Esophagus squamous epithelium (tissue), 5 donors: ENCODE measurements at regions not wholly inside any gene's neighbourhood (a gene's known extent, or its start where the extent isn't known, plus 50 kb on each side); places are given as distances from the start of the nearest gene placed in this dataset.

Experiments used
- DNase-seq: peaks from one replicate; lab custom pipeline; 2025; lab: John Stamatoyannopoulos, UW
- H3K27ac ChIP-seq, 4 donors: fragments of 200-600 bp; sonication (generic); one replicate each; pipeline ENCODE4 v1.5.1; 2016 to 2019; ENCODE audit warnings: mild to moderate bottlenecking in 1 of 4
- H3K27me3 ChIP-seq, 4 donors: fragments of 200-600 bp; sonication (generic); 1 replicate in 3 of 4; 2 replicates in 1 of 4; pipeline versions ENCODE4 v1.5.1 to v1.6.0; 2017 to 2021; ENCODE audit warnings: antibody characterized with exemption in 1 of 4
- H3K36me3 ChIP-seq, 3 donors: fragments of 200-600 bp; sonication (generic); one replicate each; pipeline ENCODE4 v1.5.1; 2016 to 2019
- H3K4me1 ChIP-seq, 3 donors: fragments of 200-600 bp; sonication (generic); one replicate each; pipeline ENCODE4 v1.5.1; 2017 to 2019
- H3K4me3 ChIP-seq, 4 donors: fragments of 200-600 bp; sonication (generic); 1 replicate in 3 of 4; 2 replicates in 1 of 4; pipeline ENCODE4 v1.5.1; 2016 to 2019; ENCODE audit warnings: mild to moderate bottlenecking in 2 of 4, moderate library complexity in 1 of 4
- H3K9me3 ChIP-seq, 3 donors: fragments of 200-600 bp; sonication (generic); one replicate each; pipeline ENCODE4 v1.5.1; 2016 to 2019
- CTCF ChIP-seq, 6 experiments: fragments of 450-650 bp in 4 of 6; fragments of 200-600 bp in 2 of 6; sonication (generic) in 2 of 6; IDR thresholded peaks; one replicate each; pipeline ENCODE4 v1.5.1; 2016 to 2019; ENCODE audit warnings: antibody characterized with exemption in 6 of 6, mild to moderate bottlenecking in 4 of 6, moderate library complexity in 4 of 6
- POLR2A ChIP-seq, 4 donors: fragments of 450-650 bp; IDR thresholded peaks; one replicate each; pipeline ENCODE4 v1.6.1; 2017; ENCODE audit warnings: antibody characterized with exemption in 4 of 4, mild to moderate bottlenecking in 4 of 4, moderate library complexity in 3 of 4
- WGBS, 2 donors: methylation state at CpG; one replicate each; pipeline ENCODE4 v1.1.5; 2018; 5-methylcytosine and 5-hydroxymethylcytosine counted together
- intact Hi-C: fragments of 100-400 bp; cut with DNase I; formaldehyde crosslinking; loops from one replicate; pipeline ENCODE4 v1.15.0; 2022
- donor health status: DM: yes; HTN: yes; CAD: no.

- WGBS, 2 donors: 67 to 82% methylated on average over 6 to 15 of the region's 16 CpGs
- no peak for TF ChIP-seq POLR2A (IDR thresholded peaks at IDR 0.05)
- TF ChIP-seq CTCF (IDR thresholded peaks at IDR 0.05): no peak
- Histone ChIP-seq H3K27ac (no peak overlapping the region), H3K36me3 (no peaks in the 10 kb centered on the region), H3K9me3 (no peaks in the 10 kb centered on the region), H3K4me1 (no peaks in the 10 kb centered on the region), H3K4me3 (no peak overlapping the region), H3K27me3 (no peaks in the 10 kb centered on the region)
- no peak for DNase-seq
- intact Hi-C loops: no loop called here
Observed at GRCh38 chr2:104704496-104705245, 149.2 kb upstream of the POU3F3 start.

DNA sequence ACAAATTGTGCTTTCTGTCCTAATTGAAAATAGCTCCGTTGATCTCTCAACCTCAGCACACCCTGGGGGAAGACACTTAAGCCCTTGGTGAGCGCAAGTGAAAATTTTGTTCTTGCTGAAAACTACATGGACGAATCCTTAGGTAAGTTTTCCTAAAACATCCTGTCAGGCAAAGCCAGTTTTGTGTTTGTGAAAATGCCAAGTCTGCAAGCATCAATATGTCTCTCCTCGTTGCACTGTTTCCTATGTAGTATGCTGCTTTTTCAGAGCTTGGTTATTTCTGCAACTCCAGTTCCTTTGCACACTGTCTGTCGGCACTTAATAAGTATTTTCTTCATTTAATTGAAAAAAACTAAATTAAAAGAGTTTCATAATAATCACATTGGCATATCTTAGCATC, 146.9 kb upstream of the POU3F3 start:
- no peak overlapping the region for H3K4me3 ChIP-seq
- WGBS, 2 donors: 61 to 69% methylated on average over 5 of the region's 5 CpGs
- H3K27ac ChIP-seq: no peak overlapping the region
- intact Hi-C loops: no loop called here
- H3K27me3 ChIP-seq: no peaks in the 10 kb centered on the region
- no peaks in the 10 kb centered on the region for H3K9me3 ChIP-seq
- DNase-seq: no peak
- no peaks in the 10 kb centered on the region for H3K36me3 ChIP-seq
- no peaks in the 10 kb centered on the region for H3K4me1 ChIP-seq
- TF ChIP-seq CTCF (IDR thresholded peaks at IDR 0.05): no peak
- no peak for TF ChIP-seq POLR2A (IDR thresholded peaks at IDR 0.05)

DNA sequence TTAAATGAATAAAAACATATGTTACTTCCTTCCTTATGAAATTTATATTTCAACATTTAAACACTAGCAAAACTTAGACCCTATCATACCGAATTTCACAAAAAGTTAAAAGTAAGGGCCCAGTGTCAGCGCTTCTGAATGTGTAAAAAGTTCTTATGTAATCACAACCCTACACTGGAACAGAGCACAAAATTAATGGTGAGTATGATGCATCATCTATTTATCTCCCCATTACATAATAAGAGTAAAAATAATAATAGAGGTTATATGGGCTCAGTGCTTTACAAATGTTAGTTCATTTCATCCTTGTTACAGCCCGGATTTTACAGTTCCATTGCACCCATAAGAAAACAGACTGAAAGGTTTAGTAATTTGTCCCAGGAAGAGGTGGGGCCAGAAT, 144.9 kb upstream of the POU3F3 start:
- WGBS, 2 donors: 78 to 80% methylated on average over 3 of the region's 3 CpGs
- Histone ChIP-seq H3K27ac (no peak overlapping the region), H3K4me1 (no peaks in the 10 kb centered on the region), H3K36me3 (no peaks in the 10 kb centered on the region), H3K27me3 (no peaks in the 10 kb centered on the region), H3K4me3 (no peak overlapping the region), H3K9me3 (no peaks in the 10 kb centered on the region)
- intact Hi-C loops: no loop called here
- no peak for DNase-seq
- TF ChIP-seq POLR2A (IDR thresholded peaks at IDR 0.05): no peak
- no peak for TF ChIP-seq CTCF (IDR thresholded peaks at IDR 0.05)

DNA sequence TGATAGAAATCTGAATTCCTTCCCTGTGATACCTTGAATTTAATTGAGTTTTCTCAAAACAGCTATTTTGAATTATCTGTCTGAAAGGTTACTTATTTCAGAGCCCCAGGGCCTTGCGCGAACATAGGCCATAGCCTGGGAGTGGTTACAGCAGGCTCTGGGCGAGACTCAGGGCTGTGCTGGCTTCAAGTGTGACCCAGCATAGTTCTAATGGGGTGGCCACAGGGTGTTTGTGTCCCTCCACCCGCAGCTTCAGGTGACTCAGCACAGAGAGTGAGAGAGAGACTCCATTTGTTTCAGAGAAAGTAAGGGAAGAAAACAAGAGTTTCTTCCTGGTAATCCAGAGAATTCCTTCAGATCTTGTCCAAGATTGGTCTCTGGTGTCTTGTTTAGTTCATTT, 137.9 kb upstream of the POU3F3 start:
- DNase-seq: no peak
- WGBS, 2 donors: 75 to 88% methylated on average over 4 of the region's 4 CpGs
- intact Hi-C loops: no loop called here
- H3K27ac ChIP-seq: no peak overlapping the region
- H3K27me3 ChIP-seq: no peaks in the 10 kb centered on the region
- TF ChIP-seq POLR2A (IDR thresholded peaks at IDR 0.05) (no peak), CTCF (IDR thresholded peaks at IDR 0.05) (no peak)
- no peak overlapping the region for H3K4me3 ChIP-seq
- no peaks in the 10 kb centered on the region for H3K4me1 ChIP-seq
- no peaks in the 10 kb centered on the region for H3K36me3 ChIP-seq
- H3K9me3 ChIP-seq: no peaks in the 10 kb centered on the region

DNA sequence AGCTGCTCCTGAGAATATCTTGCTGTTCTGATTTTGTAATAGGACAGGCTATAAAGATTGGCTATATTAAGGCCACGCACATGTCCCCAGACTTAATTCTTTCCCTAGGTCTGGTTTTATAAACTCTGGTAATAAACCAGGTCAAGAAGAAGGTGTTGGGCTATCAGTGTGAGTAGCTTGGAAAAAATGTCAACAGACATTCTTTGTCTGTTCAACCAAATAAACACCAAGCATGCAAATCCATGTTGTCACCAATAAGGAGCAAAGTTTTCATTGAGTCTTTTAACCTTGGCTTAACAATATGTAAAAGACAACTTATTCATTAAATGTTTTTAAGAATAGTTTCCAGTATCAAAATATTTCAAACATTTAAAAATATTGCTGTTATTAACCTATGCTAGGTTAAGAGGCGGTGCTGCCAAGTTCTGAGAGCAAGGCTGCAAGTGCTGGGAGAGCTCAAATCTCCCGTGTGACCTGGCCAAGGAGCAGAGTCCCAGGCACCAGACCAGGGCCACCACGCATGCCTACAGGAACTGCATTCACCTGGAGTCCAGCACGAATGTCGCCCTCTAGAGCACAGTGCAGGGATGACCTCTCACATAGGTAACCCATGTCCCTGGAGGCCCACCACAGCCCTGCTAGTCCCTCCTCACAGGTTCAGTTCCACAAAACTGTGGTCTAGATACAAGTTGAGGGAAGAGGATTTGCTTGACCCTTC, 120.5 kb upstream of the POU3F3 start:
- intact Hi-C loops: no loop called here
- H3K36me3 ChIP-seq: no peaks in the 10 kb centered on the region
- DNase-seq: no peak
- TF ChIP-seq CTCF (IDR thresholded peaks at IDR 0.05): no peak
- TF ChIP-seq POLR2A (IDR thresholded peaks at IDR 0.05): no peak
- H3K27ac ChIP-seq: no peak overlapping the region
- 61 to 70% methylated on average over 6 of the region's 6 CpGs for WGBS, 2 donors
- H3K27me3 ChIP-seq: no peaks in the 10 kb centered on the region
- no peaks in the 10 kb centered on the region for H3K9me3 ChIP-seq
- H3K4me3 ChIP-seq: no peak overlapping the region
- H3K4me1 ChIP-seq: no peaks in the 10 kb centered on the region
